ENCODE measurements at regions not wholly inside any gene's neighbourhood (a gene's known extent, or its start where the extent isn't known, plus 50 kb on each side); places are given as distances from the start of the nearest gene placed in this dataset.

DNA sequence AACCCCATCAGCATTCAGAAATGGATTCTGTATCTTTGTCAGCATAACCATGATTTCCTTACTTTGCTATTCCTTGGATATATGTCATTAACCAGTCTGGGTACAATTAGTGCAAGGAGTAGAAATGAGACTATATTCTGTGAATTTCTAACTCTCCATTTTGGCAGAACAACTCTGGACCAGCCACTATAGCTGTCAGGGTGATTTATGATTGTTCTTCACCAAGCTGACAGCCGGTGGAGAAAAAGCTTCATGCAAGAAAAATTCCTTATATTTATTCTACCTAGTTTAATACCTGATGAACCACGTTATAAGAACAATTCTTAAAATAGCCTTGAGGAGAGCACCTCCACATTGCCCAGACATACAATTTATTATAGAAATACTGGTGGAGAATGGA is 431.2 kb upstream of the TCF4 start:
- no peak for TF ChIP-seq POLR2A (IDR thresholded peaks at IDR 0.05)
- TF ChIP-seq CTCF (IDR thresholded peaks at IDR 0.05 in 4 of 5, conservative IDR thresholded peaks at IDR 0.05 in 1 of 5), result no peak

Data from gastrocnemius medialis (tissue), 4 donors.